Activated naive CD4-positive, alpha-beta T cell treated with anti-CD3 and anti-CD28 coated beads, Interleukin-2, amount 10 ng/mL, durations not matched to agents 7 days and 5 days (primary cell): ENCODE measurements at regions not wholly inside any gene's neighbourhood (a gene's known extent, or its start where the extent isn't known, plus 50 kb on each side); places are given as distances from the start of the nearest gene placed in this dataset.
"Not testable (repeated sequence)": the region's sequence is repeated elsewhere in the genome, so short reads cannot be mapped to it uniquely, and the experiment has no call there.

Experiments used
- CTCF ChIA-PET: fragments of 350-600 bp; sonication (Branson Sonifier 250); formaldehyde crosslinking; loops from one replicate; lab custom pipeline; 2021; ENCODE audit warnings: antibody characterized with exemption; lab: Charles Lee
- DNase-seq: peaks from one replicate; pipeline ENCODE4 v3.0.0-alpha.2; 2020
- H3K27ac Mint-ChIP-seq: one replicate; pipeline ENCODE4 v1.8.0; 2021; ENCODE audit warnings: mild to moderate bottlenecking, moderate library complexity, mixed read lengths
- H3K27me3 Mint-ChIP-seq: one replicate; pipeline ENCODE4 v1.8.0; 2021; ENCODE audit warnings: mild to moderate bottlenecking, mixed read lengths
- H3K36me3 Mint-ChIP-seq: one replicate; pipeline ENCODE4 v1.8.0; 2021; ENCODE audit warnings: mixed read lengths
- H3K4me1 Mint-ChIP-seq: one replicate; pipeline ENCODE4 v1.8.0; 2021; ENCODE audit warnings: mixed read lengths
- H3K4me3 Mint-ChIP-seq: one replicate; pipeline ENCODE4 v1.8.0; 2021; ENCODE audit warnings: mild to moderate bottlenecking, moderate library complexity, mixed read lengths
- H3K9me3 Mint-ChIP-seq: one replicate; pipeline ENCODE4 v1.8.0; 2021; ENCODE audit warnings: mixed read lengths

DNA sequence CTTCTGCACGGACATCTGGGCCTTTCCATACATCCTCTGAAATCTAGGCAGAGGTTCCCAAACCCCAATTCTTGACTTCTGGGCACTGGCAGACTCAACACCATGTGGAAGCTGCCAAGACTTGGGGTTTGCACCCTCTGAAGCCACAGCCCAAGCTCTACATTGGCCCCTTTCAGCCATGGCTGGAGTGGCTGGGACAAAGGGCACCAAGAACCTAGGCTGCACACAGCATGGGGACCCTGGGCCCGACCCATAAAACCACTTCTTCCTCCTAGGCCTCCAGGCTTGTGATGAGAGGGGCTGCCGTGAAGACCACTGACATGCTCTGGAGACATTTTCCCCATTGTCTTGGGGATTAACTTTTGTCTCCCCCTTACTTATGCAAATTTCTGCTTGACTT is 158.0 kb downstream of the GNAI1 start:
- H3K9me3 Mint-ChIP-seq, H3K27ac Mint-ChIP-seq: not testable (repeated sequence)

DNA sequence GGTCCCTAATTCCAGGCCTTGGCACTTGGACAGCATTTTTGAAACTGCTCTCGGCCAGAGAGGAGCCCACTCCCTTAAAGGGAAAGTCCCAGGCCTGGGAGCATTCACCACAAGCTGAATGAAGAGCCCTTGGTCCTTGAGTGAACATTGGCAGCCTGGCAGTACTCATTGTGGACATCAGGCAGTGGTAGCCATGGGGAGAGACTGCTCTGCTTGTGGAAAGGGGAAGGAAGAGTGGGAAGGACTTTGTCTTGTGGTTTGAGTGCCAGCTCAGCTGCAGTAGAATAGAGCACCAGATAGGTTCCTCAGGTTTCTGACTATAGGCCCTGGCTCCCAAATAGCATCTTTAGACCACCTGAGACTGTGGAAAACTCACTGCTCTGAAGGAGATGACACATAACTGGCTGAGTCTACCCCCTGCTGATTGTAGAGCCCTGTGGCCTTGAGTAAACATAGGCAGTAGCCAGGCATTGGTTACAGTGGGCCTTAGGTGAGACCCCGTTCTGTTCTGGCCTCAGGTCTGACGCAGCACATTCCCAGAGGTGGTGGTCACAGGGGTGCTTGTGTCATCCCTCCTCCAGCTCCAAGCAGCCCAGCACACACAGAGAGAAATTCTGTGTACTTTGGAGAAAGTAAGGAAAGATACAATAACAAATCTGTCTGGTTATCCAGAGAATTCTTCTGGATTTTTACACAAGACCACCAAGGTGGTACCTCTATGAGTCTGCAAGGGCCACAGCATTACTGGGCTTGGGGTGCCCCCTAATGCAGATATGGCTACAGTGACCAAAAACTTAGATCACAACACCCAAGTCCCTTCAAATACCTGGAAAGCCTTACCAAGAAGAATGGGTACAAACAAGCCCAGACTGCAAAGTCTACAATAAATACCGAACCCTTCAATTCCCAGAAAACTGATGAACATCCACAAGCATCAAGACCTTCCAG is 153.8 kb downstream of the GNAI1 start:
- CTCF ChIA-PET = interaction anchor here (0.6 kb wide), 1 partner anchor 50 kb away, joined by 3 read pairs; no protein-coding TSS in a partner anchor
- Mint-ChIP-seq H3K36me3 (no peaks in the 10 kb centered on the region), H3K4me1 (no peaks in the 10 kb centered on the region), H3K4me3 (no peak overlapping the region), H3K27me3 (peaks cover 5% of the 10 kb centered on the region), H3K27ac (no peak overlapping the region), H3K9me3 (peaks cover 4% of the 10 kb centered on the region)
- DNase-seq = no peak

More for the DNA sequence above, 158.0 kb downstream of the GNAI1 start:
- DNase-seq, H3K36me3 Mint-ChIP-seq, H3K27me3 Mint-ChIP-seq, H3K4me1 Mint-ChIP-seq, CTCF ChIA-PET, H3K4me3 Mint-ChIP-seq: not testable (repeated sequence)

DNA sequence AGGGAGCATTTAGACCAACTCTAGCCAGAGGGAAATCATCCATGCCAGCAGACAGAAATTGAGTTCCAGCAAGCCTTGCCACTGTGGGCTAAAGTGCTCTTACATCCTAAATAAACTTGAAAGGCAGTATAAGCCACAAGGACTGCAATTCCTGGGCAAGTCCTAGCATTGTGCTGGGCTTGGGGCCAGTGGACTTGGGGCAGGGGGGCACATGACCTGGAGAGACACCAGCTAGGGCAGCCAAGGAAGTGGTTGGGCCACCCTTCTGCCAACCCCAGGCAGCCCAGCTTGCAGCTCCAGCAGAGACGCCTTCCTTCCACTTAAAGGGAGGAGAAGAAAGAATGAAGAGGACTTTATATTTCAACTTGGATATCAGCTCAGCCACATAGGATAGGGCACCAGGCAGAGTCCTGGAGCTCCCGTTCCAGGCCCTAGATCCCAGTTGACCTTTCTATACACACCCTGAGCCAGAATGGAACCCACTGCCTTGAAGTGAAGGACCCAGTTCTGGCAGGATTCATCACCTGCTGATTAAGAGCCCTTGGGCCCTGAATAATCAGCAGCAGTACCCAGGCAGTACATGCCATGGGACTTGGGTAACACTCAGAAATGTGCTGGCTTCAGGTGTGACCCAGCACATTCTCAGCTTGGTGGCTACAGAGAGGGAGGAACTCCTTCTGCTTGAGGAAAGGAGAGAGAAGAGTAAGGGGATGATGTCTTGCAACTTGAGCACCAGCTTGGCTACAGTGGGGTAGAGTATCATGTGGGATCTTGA is 153.0 kb downstream of the GNAI1 start:
- DNase-seq = no peak
- no peaks in the 10 kb centered on the region for H3K9me3 Mint-ChIP-seq
- no peak overlapping the region for H3K4me3 Mint-ChIP-seq
- no peak overlapping the region for H3K27ac Mint-ChIP-seq
- H3K27me3 Mint-ChIP-seq = peaks cover 5% of the 10 kb centered on the region
- no peaks in the 10 kb centered on the region for H3K36me3 Mint-ChIP-seq
- CTCF ChIA-PET = interaction anchor here (0.6 kb wide), 1 partner anchor 51 kb away, joined by 3 read pairs; no protein-coding TSS in a partner anchor
- H3K4me1 Mint-ChIP-seq = no peaks in the 10 kb centered on the region

DNA sequence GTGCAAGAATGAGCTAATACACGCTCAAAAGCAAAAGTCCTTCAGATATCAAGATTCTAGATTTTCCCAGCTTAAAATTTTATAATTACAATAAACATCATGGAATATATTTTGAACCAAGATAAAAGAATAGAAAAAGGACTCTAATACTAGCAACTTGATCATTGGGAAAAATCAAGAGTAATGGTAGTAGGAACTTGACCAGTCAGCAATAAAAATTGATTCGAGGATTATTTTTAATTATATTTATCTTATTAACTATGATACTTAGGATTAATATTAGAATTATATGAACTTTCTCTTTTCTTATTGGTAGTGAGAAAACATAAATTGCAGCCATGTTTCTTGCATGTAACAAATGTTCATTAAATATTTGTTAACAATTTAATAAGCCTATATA is 152.0 kb downstream of the GNAI1 start:
- CTCF ChIA-PET = no interaction called here
- Mint-ChIP-seq H3K27ac (no peak overlapping the region), H3K9me3 (no peaks in the 10 kb centered on the region), H3K4me3 (no peak overlapping the region), H3K27me3 (peaks cover 5% of the 10 kb centered on the region), H3K4me1 (no peaks in the 10 kb centered on the region), H3K36me3 (no peaks in the 10 kb centered on the region)
- DNase-seq = no peak

DNA sequence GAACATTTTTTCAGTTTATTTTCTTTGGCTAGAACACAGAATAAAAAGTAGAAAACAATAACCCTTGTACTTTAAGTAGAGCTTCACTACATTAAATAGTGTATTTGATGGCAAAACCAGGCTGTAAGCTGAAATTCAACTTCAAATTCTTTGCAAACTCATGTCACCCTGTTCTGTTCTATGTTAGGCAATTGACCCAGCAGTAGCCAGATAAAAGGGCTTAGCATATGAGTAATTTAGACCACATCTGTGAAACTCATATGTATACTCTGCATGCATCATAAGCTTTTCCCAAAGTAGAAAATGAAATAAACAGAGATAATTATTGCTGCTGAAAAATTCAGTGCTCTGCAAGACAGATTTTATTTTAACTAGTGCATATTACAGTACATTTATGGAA is 150.2 kb downstream of the GNAI1 start:
- Mint-ChIP-seq H3K27ac (no peak overlapping the region), H3K27me3 (peaks cover 5% of the 10 kb centered on the region), H3K4me3 (no peak overlapping the region), H3K36me3 (no peaks in the 10 kb centered on the region), H3K9me3 (no peaks in the 10 kb centered on the region), H3K4me1 (no peaks in the 10 kb centered on the region)
- CTCF ChIA-PET = no interaction called here
- DNase-seq = no peak

DNA sequence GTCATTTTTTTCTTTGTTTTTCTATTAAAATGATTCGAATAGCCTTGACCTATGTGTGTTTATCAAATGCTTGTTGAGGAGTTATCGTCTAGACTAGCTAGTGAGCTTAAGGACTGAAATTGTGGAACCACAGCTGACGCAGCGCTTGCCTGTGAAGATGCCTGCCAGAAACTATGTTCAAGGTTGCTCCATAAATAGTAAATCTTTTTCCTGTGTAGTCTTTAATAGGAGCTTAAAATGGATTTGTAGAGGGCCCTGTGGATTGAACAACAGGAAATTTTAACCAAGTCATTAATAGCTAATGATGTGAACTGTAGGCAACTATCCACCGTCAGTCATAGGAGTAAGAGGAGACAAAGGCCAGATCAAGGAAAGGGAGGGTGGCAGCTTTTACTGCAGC is 145.1 kb downstream of the GNAI1 start:
- H3K36me3 Mint-ChIP-seq = no peaks in the 10 kb centered on the region
- no peaks in the 10 kb centered on the region for H3K9me3 Mint-ChIP-seq
- no peaks in the 10 kb centered on the region for H3K4me1 Mint-ChIP-seq
- H3K27ac Mint-ChIP-seq = no peak overlapping the region
- no peak for DNase-seq
- CTCF ChIA-PET = no interaction called here
- no peaks in the 10 kb centered on the region for H3K27me3 Mint-ChIP-seq
- no peak overlapping the region for H3K4me3 Mint-ChIP-seq

DNA sequence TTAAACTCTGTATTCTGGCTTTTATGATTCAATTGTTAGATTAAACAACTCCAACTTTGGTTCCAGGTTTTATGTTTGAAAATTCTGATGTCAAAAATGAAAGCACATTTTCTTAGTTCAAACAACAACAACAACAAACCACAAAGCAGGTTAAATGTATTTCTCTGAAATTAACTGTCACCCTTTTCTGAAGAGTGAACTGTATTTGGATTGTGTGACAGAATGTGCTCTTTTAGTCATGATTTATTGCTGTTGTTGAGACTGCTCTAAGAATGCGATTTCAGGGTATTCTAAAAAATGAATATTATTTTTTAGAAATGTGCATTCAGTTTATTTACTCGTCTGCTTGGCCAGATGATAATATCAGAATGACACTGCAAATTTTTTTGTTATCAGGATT is 144.1 kb downstream of the GNAI1 start:
- CTCF ChIA-PET = no interaction called here
- H3K27ac Mint-ChIP-seq = no peak overlapping the region
- no peaks in the 10 kb centered on the region for H3K4me1 Mint-ChIP-seq
- DNase-seq = no peak
- H3K36me3 Mint-ChIP-seq = no peaks in the 10 kb centered on the region
- H3K4me3 Mint-ChIP-seq = no peak overlapping the region
- H3K9me3 Mint-ChIP-seq = no peaks in the 10 kb centered on the region
- H3K27me3 Mint-ChIP-seq = no peaks in the 10 kb centered on the region

DNA sequence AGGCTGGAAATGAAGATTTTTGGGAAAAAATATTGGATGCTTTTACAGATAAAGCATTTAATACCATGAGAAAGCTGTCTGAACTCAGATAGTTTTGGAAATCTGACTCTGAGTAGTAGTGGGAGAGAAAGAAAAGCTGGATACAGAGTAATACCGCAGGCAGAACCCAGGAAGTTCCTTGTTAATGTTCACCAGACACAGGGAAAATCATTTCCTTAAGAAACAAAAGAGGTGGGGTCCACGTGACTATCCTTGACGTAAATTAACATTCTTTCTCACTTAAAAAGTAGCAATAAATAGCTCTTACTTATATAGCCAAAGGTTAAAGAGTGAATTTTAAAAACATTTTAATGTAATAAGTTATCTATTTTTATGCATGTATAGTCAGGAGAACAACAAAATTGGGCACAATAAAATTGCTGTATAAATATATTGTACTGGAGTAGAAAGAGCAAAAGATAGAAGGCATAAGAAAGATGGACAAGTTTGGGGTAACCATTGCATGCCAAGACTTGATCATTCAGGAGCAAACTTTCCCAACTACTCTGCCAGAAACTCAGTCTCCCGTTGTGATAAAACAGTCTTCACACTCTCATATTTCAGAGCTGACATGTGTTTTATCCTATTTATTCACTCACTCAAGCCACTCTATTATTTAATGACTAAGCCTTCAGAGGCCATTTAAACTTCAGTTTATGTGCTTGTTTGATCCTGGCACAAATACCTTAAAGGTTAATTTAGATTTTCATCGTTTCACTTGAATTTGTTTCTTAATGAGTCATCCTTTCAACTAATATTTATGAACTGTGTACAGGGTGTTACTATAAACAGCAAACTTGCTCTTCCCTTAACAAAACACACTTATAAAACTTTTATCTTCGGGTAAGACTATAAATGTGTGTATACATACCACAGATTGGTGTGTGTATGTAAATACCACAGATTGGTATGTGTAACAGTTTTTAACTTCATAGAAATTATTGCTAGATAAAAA is 143.1 kb downstream of the GNAI1 start:
- Mint-ChIP-seq H3K27me3 (no peaks in the 10 kb centered on the region), H3K4me3 (no peak overlapping the region), H3K4me1 (no peaks in the 10 kb centered on the region), H3K36me3 (no peaks in the 10 kb centered on the region), H3K27ac (no peak overlapping the region), H3K9me3 (no peaks in the 10 kb centered on the region)
- no peak for DNase-seq
- CTCF ChIA-PET = no interaction called here
